ENCODE measurements at regions not wholly inside any gene's neighbourhood (a gene's known extent, or its start where the extent isn't known, plus 50 kb on each side); places are given as distances from the start of the nearest gene placed in this dataset.

GRCh38 chr1:101089613-101090338 lies 64.2 kb upstream of the DPH5 start:
- H3K27me3 Mint-ChIP-seq (ENCODE audit: low read depth), result no peaks in the 10 kb centered on the region
- no peaks in the 10 kb centered on the region for H3K4me1 Mint-ChIP-seq (ENCODE audit: low read depth)
- H3K27ac Mint-ChIP-seq (ENCODE audit: unreplicated experiment), result no peak overlapping the region
- peaks cover 6% of the 10 kb centered on the region for H3K36me3 Mint-ChIP-seq (ENCODE audit: low read depth)
- H3K4me3 Mint-ChIP-seq (ENCODE audit: unreplicated experiment), result no peak overlapping the region
- no peak for DNase-seq (ENCODE audit: low spot score)
- TF ChIP-seq, protein P1, sequence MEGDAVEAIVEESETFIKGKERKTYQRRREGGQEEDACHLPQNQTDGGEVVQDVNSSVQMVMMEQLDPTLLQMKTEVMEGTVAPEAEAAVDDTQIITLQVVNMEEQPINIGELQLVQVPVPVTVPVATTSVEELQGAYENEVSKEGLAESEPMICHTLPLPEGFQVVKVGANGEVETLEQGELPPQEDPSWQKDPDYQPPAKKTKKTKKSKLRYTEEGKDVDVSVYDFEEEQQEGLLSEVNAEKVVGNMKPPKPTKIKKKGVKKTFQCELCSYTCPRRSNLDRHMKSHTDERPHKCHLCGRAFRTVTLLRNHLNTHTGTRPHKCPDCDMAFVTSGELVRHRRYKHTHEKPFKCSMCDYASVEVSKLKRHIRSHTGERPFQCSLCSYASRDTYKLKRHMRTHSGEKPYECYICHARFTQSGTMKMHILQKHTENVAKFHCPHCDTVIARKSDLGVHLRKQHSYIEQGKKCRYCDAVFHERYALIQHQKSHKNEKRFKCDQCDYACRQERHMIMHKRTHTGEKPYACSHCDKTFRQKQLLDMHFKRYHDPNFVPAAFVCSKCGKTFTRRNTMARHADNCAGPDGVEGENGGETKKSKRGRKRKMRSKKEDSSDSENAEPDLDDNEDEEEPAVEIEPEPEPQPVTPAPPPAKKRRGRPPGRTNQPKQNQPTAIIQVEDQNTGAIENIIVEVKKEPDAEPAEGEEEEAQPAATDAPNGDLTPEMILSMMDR (IDR thresholded peaks at IDR 0.05), result no peak
- peaks cover 14% of the 10 kb centered on the region for H3K9me3 Mint-ChIP-seq (ENCODE audit: low read depth)

GRCh38 chr1:101088431-101088830 lies 62.8 kb upstream of the DPH5 start:
- Mint-ChIP-seq H3K9me3 (ENCODE audit: low read depth) (peaks cover 11% of the 10 kb centered on the region), H3K4me3 (ENCODE audit: unreplicated experiment) (no peak overlapping the region), H3K27me3 (ENCODE audit: low read depth) (no peaks in the 10 kb centered on the region), H3K4me1 (ENCODE audit: low read depth) (no peaks in the 10 kb centered on the region), H3K36me3 (ENCODE audit: low read depth) (peaks cover 6% of the 10 kb centered on the region), H3K27ac (ENCODE audit: unreplicated experiment) (no peak overlapping the region)
- no peak for DNase-seq (ENCODE audit: low spot score)
- TF ChIP-seq, protein P1 (IDR thresholded peaks at IDR 0.05), result no peak

DNA sequence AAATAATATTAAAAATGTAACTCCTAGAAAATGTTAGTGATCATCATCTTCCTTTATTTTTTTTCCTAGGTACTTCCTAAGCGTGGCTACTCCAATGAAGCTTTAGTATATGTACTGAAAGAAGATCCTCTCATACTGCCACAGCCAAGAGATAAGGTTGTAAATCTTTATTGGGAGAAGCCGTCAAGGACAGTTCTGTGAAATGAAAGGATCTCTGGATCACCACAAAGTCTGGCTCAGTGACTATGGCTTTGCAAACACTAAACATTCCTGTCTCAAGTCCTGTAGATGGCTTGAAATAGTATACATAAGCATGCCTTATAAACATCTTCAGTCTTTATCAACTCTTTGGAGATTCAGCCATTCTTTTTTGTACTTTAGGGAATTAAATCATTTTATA lies 61.2 kb upstream of the DPH5 start:
- Mint-ChIP-seq H3K27ac (ENCODE audit: unreplicated experiment) (no peak overlapping the region), H3K27me3 (ENCODE audit: low read depth) (no peaks in the 10 kb centered on the region), H3K36me3 (ENCODE audit: low read depth) (peaks cover 4% of the 10 kb centered on the region), H3K4me1 (ENCODE audit: low read depth) (peaks cover 6% of the 10 kb centered on the region), H3K9me3 (ENCODE audit: low read depth) (no peaks in the 10 kb centered on the region), H3K4me3 (ENCODE audit: unreplicated experiment) (no peak overlapping the region)
- no peak for DNase-seq (ENCODE audit: low spot score)
- TF ChIP-seq, protein P1 (IDR thresholded peaks at IDR 0.05), result no peak

DNA sequence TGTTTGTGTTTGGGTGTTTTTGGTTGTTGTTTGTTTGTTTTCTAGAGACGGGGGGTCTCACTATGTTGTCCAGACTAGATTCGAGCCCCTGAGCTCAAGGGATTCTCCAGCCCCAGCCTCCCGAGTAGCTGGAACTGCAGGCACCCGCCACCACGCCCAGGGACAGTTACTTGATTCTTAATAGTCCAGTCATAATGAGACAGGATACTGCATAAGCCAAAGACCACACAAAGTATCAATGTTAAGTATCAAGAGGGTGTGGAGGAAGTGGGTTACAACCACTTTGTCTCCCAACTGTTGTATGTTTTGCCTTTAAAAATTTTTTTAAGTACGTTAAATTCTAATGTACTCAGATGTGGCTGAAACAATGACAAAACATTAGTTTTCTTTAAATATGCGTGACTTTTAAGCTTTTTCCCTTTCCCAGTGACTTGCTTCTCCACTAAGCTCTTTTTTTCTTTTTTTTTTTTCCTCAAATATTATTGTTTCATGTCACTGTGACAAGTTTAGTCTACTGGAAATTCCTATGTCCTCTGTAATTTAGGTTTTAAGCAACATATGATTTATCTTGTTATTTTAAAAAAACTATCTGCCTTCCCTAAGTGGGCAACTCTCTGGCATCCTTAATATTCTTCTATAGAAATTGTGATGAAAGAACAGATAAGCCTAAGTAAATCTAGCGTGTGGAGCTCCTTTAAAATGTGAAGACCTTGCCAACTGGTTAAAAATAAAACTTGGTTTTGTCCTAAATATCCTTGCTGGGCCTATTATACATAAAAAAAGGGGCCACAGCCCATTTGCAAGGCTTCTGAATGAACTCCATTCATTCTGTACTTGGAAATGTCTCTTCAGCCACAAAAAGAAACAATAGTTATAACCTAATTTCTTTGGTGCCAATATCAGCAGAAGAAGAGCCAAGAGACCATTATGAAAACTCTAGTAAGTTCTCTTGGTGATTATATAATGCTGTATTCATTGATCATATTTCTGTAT lies 56.2 kb upstream of the DPH5 start:
- Mint-ChIP-seq H3K9me3 (ENCODE audit: low read depth) (no peaks in the 10 kb centered on the region), H3K36me3 (ENCODE audit: low read depth) (peaks cover 6% of the 10 kb centered on the region), H3K27ac (ENCODE audit: unreplicated experiment) (peak overlapping the region; percentile 54), H3K4me1 (ENCODE audit: low read depth) (peaks cover 11% of the 10 kb centered on the region), H3K27me3 (ENCODE audit: low read depth) (no peaks in the 10 kb centered on the region), H3K4me3 (ENCODE audit: unreplicated experiment) (no peak overlapping the region)
- TF ChIP-seq, protein P1 (IDR thresholded peaks at IDR 0.05), result no peak
- no peak for DNase-seq (ENCODE audit: low spot score)

- TF ChIP-seq, protein P1 (IDR thresholded peaks at IDR 0.05), result no peak
- Mint-ChIP-seq H3K36me3 (ENCODE audit: low read depth) (peaks cover 8% of the 10 kb centered on the region), H3K4me3 (ENCODE audit: unreplicated experiment) (no peak overlapping the region), H3K27ac (ENCODE audit: unreplicated experiment) (no peak overlapping the region), H3K4me1 (ENCODE audit: low read depth) (peaks cover 11% of the 10 kb centered on the region), H3K9me3 (ENCODE audit: low read depth) (no peaks in the 10 kb centered on the region), H3K27me3 (ENCODE audit: low read depth) (no peaks in the 10 kb centered on the region)
- no peak for DNase-seq (ENCODE audit: low spot score)
Observed at GRCh38 chr1:101080859-101081258, 55.3 kb upstream of the DPH5 start.
